Immature natural killer cell (primary cell): ENCODE measurements at regions not wholly inside any gene's neighbourhood (a gene's known extent, or its start where the extent isn't known, plus 50 kb on each side); places are given as distances from the start of the nearest gene placed in this dataset.

Source experiments
- DNase-seq, 3 donors: peaks; one replicate each; pipeline ENCODE4 v3.0.0; 2022; ENCODE audit warnings: mixed read lengths in 1 of 3
- H3K27ac Mint-ChIP-seq, 6 donors: one replicate each; pipeline ENCODE4 v1.8.0; 2020; ENCODE audit warnings: mixed read lengths in 6 of 6, mild to moderate bottlenecking in 5 of 6, inconsistent platforms in 4 of 6, moderate library complexity in 3 of 6
- H3K27me3 Mint-ChIP-seq, 3 donors: one replicate each; pipeline ENCODE4 v1.8.0; 2020 to 2021; ENCODE audit warnings: low read depth in 3 of 3, mild to moderate bottlenecking in 3 of 3, mixed read lengths in 3 of 3, moderate library complexity in 3 of 3, inconsistent platforms in 1 of 3
- H3K36me3 Mint-ChIP-seq, 3 donors: one replicate each; pipeline ENCODE4 v1.8.0; 2020; ENCODE audit warnings: mixed read lengths in 3 of 3, inconsistent platforms in 2 of 3, mild to moderate bottlenecking in 2 of 3
- H3K4me1 Mint-ChIP-seq, 2 donors: one replicate each; pipeline ENCODE4 v1.8.0; 2020; ENCODE audit warnings: inconsistent platforms in 2 of 2, mild to moderate bottlenecking in 2 of 2, mixed read lengths in 2 of 2, moderate library complexity in 1 of 2
- H3K4me3 Mint-ChIP-seq, 5 donors: one replicate each; pipeline ENCODE4 v1.8.0; 2020; ENCODE audit warnings: mild to moderate bottlenecking in 5 of 5, mixed read lengths in 5 of 5, inconsistent platforms in 3 of 5, moderate library complexity in 3 of 5
- H3K9me3 Mint-ChIP-seq, 6 donors: one replicate each; pipeline ENCODE4 v1.8.0; 2020; ENCODE audit warnings: mild to moderate bottlenecking in 6 of 6, mixed read lengths in 6 of 6, inconsistent platforms in 4 of 6, moderate library complexity in 3 of 6

DNA sequence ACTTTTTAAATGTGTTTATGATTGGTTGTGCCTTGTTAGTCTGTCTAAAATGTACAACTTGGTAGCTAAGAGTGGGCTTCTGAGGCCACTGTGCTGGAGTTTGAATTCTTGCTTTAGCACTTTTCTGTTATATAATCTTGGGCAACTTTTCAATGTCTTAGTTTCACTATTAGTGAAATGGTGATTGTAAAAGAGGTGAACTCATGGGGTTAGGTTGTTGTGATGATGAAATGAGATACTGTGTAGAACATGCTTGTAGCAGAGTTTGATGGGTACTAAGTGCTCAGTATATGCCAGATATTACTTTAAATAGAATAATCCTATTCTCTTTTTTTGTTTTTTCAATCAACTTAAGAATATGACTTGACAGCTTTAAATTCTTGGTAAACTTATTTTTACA is 624.7 kb downstream of the CD109 start:
- peaks cover 0 to 2% (median 2%) of the 10 kb centered on the region in 3 donors for H3K27me3 Mint-ChIP-seq
- H3K4me1 Mint-ChIP-seq: no peaks in the 10 kb centered on the region
- H3K9me3 Mint-ChIP-seq: peaks cover 2 to 28% (median 8%) of the 10 kb centered on the region in 6 donors
- DNase-seq: no peak
- H3K36me3 Mint-ChIP-seq: no peaks in the 10 kb centered on the region
- no peak overlapping the region for H3K27ac Mint-ChIP-seq
- H3K4me3 Mint-ChIP-seq: no peak overlapping the region

DNA sequence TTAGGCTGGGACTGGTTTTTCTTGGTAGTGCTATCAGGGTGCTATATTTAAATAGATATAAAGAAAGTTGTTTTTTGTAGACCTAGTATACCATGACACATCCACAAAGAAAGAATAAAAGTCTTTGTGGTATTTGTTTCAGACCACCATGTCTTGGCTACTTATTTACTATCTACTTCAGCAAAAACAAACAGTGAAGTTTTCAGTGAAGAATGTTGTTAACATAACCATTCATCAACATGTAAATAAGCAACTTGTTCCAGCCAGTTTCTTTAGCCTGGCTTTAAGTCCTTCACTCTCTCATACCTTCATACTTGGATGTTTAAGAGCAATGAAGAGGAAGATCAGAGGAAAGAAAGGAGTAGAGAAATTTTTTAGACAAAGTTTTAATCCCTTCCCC is 624.1 kb downstream of the CD109 start:
- Mint-ChIP-seq H3K36me3 (no peaks in the 10 kb centered on the region), H3K27me3 (peaks cover 0 to 2% (median 0%) of the 10 kb centered on the region in 3 donors), H3K4me1 (no peaks in the 10 kb centered on the region), H3K9me3 (peaks cover 2 to 32% (median 9%) of the 10 kb centered on the region in 6 donors), H3K4me3 (no peak overlapping the region), H3K27ac (no peak overlapping the region)
- no peak for DNase-seq

DNA sequence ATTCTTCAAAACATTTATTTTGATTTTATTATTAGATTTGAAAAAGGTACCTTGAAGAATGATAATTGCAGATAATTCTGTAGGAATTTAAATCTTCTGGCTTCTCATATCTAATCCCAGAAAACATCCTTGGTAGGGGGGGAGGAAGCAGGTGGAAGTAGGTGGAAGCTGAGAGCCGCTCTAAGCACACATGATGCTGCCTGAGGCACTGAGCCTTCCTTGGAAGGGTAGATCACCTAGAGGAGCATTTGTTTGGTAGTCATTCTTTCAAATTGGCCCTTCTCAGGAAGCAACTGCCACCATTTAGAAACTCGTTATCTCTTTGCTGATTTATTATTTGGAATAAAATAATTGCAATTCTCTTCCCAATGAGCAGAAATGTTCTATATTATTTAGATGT is 623.3 kb downstream of the CD109 start:
- H3K36me3 Mint-ChIP-seq: no peaks in the 10 kb centered on the region
- no peak overlapping the region for H3K27ac Mint-ChIP-seq
- H3K4me1 Mint-ChIP-seq: no peaks in the 10 kb centered on the region
- H3K4me3 Mint-ChIP-seq: no peak overlapping the region
- H3K27me3 Mint-ChIP-seq: peaks cover 0 to under 1% (median 0%) of the 10 kb centered on the region in 3 donors
- H3K9me3 Mint-ChIP-seq: peaks cover 7 to 39% (median 10%) of the 10 kb centered on the region in 6 donors
- no peak for DNase-seq

DNA sequence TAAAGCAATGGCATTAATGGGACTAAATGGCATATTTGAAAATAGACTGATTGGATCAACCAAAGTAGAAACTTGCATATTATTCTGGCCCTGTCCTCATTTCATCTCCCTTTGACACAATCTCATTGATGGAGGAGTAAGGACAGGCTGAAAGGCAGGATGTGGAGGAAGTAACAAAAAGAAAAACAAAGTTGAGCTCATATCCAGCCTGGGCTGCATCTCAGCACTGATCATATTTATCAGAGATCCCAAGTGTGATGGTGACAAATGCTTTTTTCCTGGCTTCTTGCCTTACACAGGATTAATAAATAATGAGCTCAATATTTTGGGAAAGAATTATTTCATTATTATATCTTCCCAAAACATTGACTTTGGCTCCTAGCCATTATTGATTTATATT is 622.7 kb downstream of the CD109 start:
- H3K9me3 Mint-ChIP-seq: peaks cover 4 to 39% (median 10%) of the 10 kb centered on the region in 6 donors
- H3K36me3 Mint-ChIP-seq: no peaks in the 10 kb centered on the region
- H3K4me1 Mint-ChIP-seq: no peaks in the 10 kb centered on the region
- no peaks in the 10 kb centered on the region for H3K27me3 Mint-ChIP-seq
- no peak for DNase-seq
- H3K27ac Mint-ChIP-seq: no peak overlapping the region
- no peak overlapping the region for H3K4me3 Mint-ChIP-seq

DNA sequence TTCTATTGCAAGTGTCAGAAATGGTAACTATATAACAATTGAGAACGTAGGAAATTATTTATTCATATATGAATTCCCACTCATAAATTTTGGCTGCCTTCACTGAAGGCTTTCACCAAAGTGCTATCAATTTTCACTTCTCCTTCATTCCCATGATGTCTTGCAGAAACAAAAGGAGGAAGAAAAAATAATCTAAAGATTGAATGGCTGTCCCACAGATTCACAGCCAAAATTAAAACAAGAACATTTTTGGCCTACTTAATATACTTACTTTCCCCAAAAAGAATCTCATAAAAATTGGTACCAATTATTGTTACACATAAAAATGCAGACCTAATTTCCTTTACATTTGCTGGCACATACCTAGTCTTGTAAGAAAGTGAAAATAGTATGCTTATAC is 616.1 kb downstream of the CD109 start:
- peaks cover 5 to 36% (median 12%) of the 10 kb centered on the region in 6 donors for H3K9me3 Mint-ChIP-seq
- H3K4me3 Mint-ChIP-seq: no peak overlapping the region

DNA sequence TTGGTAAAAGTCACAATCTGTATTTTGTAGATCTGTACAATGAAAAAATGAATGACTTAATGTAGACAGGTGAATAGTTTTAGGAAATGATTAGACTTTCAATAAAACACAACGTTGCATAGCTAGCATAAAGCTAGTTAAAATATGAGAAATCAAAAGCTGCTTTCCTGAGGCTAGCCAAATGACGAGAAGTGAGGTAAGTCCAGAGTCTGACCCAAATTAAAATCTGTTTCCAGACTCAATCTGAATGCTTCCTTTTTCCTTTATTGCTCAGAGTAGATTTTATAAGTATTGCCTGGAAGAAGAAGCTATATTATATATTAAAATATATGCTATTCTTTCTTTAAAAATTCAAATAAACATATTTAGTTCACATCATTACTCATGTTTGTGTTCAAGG is 615.4 kb downstream of the CD109 start:
- H3K4me1 Mint-ChIP-seq: no peaks in the 10 kb centered on the region
- H3K36me3 Mint-ChIP-seq: no peaks in the 10 kb centered on the region
- no peak for DNase-seq
- peaks cover 5 to 30% (median 14%) of the 10 kb centered on the region in 6 donors for H3K9me3 Mint-ChIP-seq
- peaks cover 0 to 3% (median 0%) of the 10 kb centered on the region in 3 donors for H3K27me3 Mint-ChIP-seq
- no peak overlapping the region for H3K4me3 Mint-ChIP-seq
- no peak overlapping the region for H3K27ac Mint-ChIP-seq

More for the DNA sequence above, 616.1 kb downstream of the CD109 start:
- H3K36me3 Mint-ChIP-seq: no peaks in the 10 kb centered on the region
- peaks cover 0 to 3% (median 0%) of the 10 kb centered on the region in 3 donors for H3K27me3 Mint-ChIP-seq
- H3K27ac Mint-ChIP-seq: no peak overlapping the region
- no peak for DNase-seq
- H3K4me1 Mint-ChIP-seq: no peaks in the 10 kb centered on the region

DNA sequence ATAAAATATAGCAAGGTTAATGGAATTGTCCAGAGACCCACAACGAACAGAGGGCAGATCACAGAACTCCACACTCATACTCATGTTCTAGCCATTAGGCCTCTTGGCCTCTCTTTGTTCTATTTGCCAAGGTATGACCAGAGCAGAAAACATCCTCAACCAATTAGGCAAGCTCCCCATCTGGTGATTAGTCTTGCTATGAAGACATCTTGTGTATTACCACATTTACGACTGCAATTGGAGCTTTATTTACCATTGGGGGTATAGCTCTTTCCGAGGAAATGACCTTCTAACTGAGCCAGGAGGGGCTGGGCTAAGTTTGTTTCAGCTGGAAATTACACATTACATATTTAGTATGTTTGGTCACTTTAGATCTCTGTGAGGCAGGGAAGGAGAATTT is 593.9 kb downstream of the CD109 start:
- Mint-ChIP-seq H3K36me3 (no peaks in the 10 kb centered on the region), H3K27ac (no peak overlapping the region), H3K9me3 (peaks cover 6 to 19% (median 13%) of the 10 kb centered on the region in 6 donors), H3K27me3 (peaks cover 0 to 3% (median 0%) of the 10 kb centered on the region in 3 donors), H3K4me3 (no peak overlapping the region), H3K4me1 (no peaks in the 10 kb centered on the region)
- DNase-seq: no peak

DNA sequence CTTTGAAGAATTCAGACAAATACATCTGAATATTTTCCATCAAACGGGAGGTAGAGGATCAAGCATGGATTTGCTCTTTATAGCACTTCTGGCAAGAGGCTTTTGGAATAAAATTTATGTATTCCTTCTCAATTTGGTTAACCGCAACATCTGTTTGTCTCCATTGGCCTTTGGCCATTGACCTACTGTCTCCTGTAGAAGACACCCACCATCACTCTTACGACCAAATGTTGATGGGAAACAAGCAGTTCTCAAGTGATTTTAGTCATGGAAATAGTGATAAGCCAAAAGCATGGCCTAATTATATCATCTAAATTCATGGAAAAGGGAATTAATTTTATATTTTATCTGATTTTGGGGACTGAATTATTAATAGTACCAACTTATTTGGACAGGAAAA is 591.9 kb downstream of the CD109 start:
- Mint-ChIP-seq H3K4me3 (no peak overlapping the region), H3K27me3 (peaks cover 0 to 4% (median 0%) of the 10 kb centered on the region in 3 donors), H3K27ac (no peak overlapping the region), H3K36me3 (no peaks in the 10 kb centered on the region), H3K9me3 (peaks cover 6 to 18% (median 13%) of the 10 kb centered on the region in 6 donors), H3K4me1 (no peaks in the 10 kb centered on the region)
- no peak for DNase-seq

DNA sequence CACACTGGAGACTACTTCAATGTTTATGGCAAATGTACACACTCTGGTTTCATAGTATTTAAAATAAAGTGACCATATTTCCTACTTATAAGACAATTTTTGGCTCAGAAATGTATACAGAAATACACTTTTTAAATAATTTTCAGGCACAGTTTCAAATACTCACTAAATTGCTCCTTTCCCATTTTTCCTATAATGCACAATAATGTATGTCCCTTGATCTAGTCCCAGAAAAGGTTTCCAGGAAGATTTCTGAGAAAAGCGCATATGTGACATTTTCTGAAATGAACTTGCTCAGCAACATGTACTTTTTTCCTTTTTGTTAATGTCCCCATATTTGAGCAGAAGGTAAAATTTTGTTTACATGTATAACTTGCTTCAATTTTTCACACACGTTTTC is 591.4 kb downstream of the CD109 start:
- peaks cover 6 to 16% (median 11%) of the 10 kb centered on the region in 6 donors for H3K9me3 Mint-ChIP-seq
- no peak overlapping the region for H3K27ac Mint-ChIP-seq

DNA sequence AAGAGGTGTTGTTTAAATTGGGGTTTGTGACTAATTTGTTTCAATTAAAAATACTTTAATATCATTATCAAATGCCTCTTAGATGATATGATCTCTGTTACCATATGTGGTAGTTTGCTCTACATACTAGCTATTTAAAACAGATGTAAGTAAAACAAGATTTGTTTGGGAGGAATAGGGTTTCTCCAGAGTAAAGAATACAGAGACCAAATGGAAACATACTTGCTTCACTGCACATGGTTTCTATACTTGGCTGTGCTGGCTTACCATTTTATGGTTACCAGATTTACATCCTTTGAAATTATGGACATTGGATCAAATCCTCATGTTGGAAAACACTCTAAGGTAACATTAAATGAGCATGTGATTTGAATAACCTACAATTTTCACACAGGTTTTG is 588.3 kb downstream of the CD109 start:
- peaks cover 0 to 4% (median 2%) of the 10 kb centered on the region in 3 donors for H3K36me3 Mint-ChIP-seq
- H3K4me3 Mint-ChIP-seq: no peak overlapping the region
- peaks cover 0 to 4% (median 0%) of the 10 kb centered on the region in 3 donors for H3K27me3 Mint-ChIP-seq
- no peak overlapping the region for H3K27ac Mint-ChIP-seq
- peaks cover 6 to 15% (median 11%) of the 10 kb centered on the region in 6 donors for H3K9me3 Mint-ChIP-seq
- DNase-seq: no peak
- no peaks in the 10 kb centered on the region for H3K4me1 Mint-ChIP-seq

More for the DNA sequence above, 591.4 kb downstream of the CD109 start:
- DNase-seq: no peak
- Mint-ChIP-seq H3K27me3 (peaks cover 0 to 4% (median 0%) of the 10 kb centered on the region in 3 donors), H3K4me1 (no peaks in the 10 kb centered on the region), H3K36me3 (no peaks in the 10 kb centered on the region), H3K4me3 (no peak overlapping the region)

DNA sequence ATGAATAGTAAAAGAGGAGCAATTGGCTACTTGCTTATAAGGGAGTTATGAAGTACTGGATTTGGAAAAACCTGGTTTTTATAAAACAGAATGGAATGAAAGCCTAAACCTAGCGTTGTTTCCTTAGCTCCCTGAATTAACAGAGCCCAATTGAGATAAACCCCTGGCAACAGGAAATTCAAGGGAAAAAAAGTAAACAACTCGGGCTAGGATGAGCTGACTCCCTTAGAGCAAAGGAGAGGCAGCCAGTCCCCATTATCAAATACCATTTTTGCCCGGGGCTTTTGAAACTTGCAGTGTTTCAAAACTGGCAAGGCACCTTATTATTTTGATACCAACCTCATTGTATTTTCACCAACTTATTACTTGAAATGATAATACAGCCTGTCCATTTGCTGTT is 587.5 kb downstream of the CD109 start:
- H3K36me3 Mint-ChIP-seq: peaks cover 0 to 4% (median 2%) of the 10 kb centered on the region in 3 donors
- H3K27me3 Mint-ChIP-seq: peaks cover 0 to 4% (median 0%) of the 10 kb centered on the region in 3 donors
- no peak overlapping the region for H3K27ac Mint-ChIP-seq
- H3K9me3 Mint-ChIP-seq: peaks cover 6 to 15% (median 10%) of the 10 kb centered on the region in 6 donors
- H3K4me1 Mint-ChIP-seq: no peaks in the 10 kb centered on the region
- no peak for DNase-seq
- no peak overlapping the region for H3K4me3 Mint-ChIP-seq

DNA sequence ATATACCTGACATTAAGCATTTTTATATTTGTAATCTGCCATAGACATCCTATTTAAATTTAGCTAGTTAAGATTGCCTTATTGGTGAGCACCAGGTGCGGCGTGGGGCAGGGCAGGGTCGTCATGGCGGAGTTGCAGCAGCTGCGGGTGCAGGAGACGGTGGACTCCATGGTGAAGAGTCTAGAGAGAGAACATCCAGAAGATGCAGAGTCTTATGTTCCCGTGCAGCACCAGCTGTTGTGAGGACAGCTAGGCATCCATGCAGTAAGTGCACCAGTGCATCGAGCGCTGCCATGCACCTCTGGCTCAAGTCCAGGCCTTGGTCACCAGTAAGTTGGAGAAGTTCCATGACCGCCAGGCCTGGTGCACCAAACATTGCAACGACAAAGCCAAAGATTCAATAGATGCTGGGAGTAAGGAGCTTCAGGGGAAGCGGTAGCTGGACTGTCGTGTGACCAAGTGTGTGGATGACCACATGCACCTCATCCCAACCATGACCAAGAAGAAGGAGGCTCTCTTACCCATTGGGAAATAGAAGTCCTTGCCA is 586.2 kb downstream of the CD109 start:
- Mint-ChIP-seq H3K27ac (no peak overlapping the region), H3K27me3 (peaks cover 0 to 1% (median 0%) of the 10 kb centered on the region in 3 donors), H3K4me1 (no peaks in the 10 kb centered on the region), H3K9me3 (peaks cover 6 to 14% (median 9%) of the 10 kb centered on the region in 6 donors), H3K4me3 (no peak overlapping the region), H3K36me3 (peaks cover 0 to 4% (median 2%) of the 10 kb centered on the region in 3 donors)
- DNase-seq: no peak

DNA sequence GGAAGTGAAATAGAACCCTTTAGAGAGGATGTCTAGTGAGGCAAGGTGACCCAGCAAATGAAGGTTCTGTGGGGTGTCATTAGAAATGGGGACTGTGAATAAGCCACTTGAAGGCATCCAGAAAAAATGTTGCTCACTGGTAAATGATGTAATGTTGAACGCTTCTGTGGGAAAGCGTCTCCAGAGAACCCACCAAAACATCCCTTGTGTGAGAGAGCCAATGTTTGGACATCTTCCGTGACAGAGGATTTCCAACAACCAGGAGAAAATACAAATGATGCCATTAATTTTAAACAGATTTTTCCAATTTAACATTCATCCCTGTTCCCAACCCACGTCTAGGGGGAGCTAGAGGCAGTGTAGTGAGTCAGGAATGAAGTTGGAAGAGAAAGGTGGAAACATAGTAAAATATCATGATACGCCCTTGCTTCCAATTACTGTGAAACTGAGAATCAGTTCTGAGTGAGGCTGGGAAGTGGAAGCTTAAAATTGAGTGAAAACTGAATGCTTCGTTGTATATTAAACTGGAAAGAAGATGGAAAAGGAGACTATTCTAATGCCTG is 584.2 kb downstream of the CD109 start:
- Mint-ChIP-seq H3K27me3 (peaks cover 0 to 1% (median 0%) of the 10 kb centered on the region in 3 donors), H3K9me3 (peaks cover 2 to 13% (median 8%) of the 10 kb centered on the region in 6 donors), H3K4me3 (no peak overlapping the region), H3K36me3 (peaks cover 0 to 4% (median 2%) of the 10 kb centered on the region in 3 donors), H3K27ac (no peak overlapping the region), H3K4me1 (no peaks in the 10 kb centered on the region)
- no peak for DNase-seq

DNA sequence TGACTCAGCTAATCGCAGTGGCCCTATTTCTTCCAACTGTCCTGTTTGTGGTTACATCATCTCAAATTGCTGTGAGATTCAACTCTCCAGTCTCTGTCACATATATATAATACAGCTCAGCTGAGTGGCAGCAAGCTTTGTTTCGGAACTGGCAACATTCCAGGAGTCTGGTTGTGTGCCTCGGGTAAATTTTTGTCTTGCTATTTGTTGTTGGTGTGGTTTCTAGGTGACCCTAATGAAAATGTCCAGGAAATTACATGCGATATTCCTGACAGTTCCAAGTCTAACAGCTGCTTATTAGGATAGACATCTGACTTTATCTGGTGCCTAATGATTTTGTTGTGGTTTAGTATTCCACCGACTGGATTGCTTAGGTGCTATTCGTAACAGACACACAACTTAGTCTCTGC is 581.8 kb downstream of the CD109 start:
- no peak overlapping the region for H3K4me3 Mint-ChIP-seq

More for the DNA sequence above, 581.8 kb downstream of the CD109 start:
- no peak overlapping the region for H3K27ac Mint-ChIP-seq
- peaks cover 0 to 4% (median 2%) of the 10 kb centered on the region in 3 donors for H3K36me3 Mint-ChIP-seq
- DNase-seq: no peak
- H3K4me1 Mint-ChIP-seq: no peaks in the 10 kb centered on the region
- peaks cover 0 to 26% (median 8%) of the 10 kb centered on the region in 6 donors for H3K9me3 Mint-ChIP-seq
- H3K27me3 Mint-ChIP-seq: no peaks in the 10 kb centered on the region
